ENCODE measurements at regions not wholly inside any gene's neighbourhood (a gene's known extent, or its start where the extent isn't known, plus 50 kb on each side); places are given as distances from the start of the nearest gene placed in this dataset.

- no peak for TF ChIP-seq POLR2AphosphoS5 (IDR thresholded peaks at IDR 0.05; ENCODE audit: insufficient read depth in 1 of 2, low read depth in 1 of 2)
- TF ChIP-seq CTCF (IDR thresholded peaks at IDR 0.05): no peak
- no peak for TF ChIP-seq POLR2A (IDR thresholded peaks at IDR 0.05)
These were observed 78.3 kb upstream of the BARHL2 start for GRCh38 chr1:90795431-90795830.

Measured in vagina (tissue), 2 donors.